RWPE1 (cell line): ENCODE measurements at regions not wholly inside any gene's neighbourhood (a gene's known extent, or its start where the extent isn't known, plus 50 kb on each side); places are given as distances from the start of the nearest gene placed in this dataset.

Experiments
- CTCF ChIA-PET: fragments of 350-600 bp; sonication (Branson Sonifier 250); formaldehyde crosslinking; extraction: SDS; loops from one replicate; lab custom pipeline; 2021; lab: Yijun Ruan, JAX
- POLR2A ChIA-PET: fragments of 400-600 bp; formaldehyde crosslinking; extraction: SDS; loops from one replicate; lab custom pipeline; 2020; ENCODE audit warnings: antibody characterized with exemption; ENCODE audit not compliant: low non-redundant PET; lab: Yijun Ruan, JAX
- DNase-seq: peaks from one replicate; pipeline ENCODE4 v3.0.0; 2012; ENCODE audit warnings: low spot score
- H3K27ac ChIP-seq: fragments of 450-650 bp; 2 replicates; pipeline ENCODE4 v1.5.1; 2017
- CTCF ChIP-seq: fragments of 450-650 bp; conservative IDR thresholded peaks from 2 replicates; pipeline ENCODE4 v1.5.1; 2017; ENCODE audit warnings: low read depth, mild to moderate bottlenecking

GRCh38 chr1:96983866-96984265 is 262.3 kb downstream of the PTBP2 start:
- ChIA-PET CTCF (no interaction called here), POLR2A (no interaction called here)
- no peak for TF ChIP-seq CTCF
- no peak overlapping the region for H3K27ac ChIP-seq
- no peak for DNase-seq

GRCh38 chr1:96987186-96987703 is 265.7 kb downstream of the PTBP2 start:
- POLR2A ChIA-PET: no interaction called here
- CTCF ChIA-PET: interaction anchor here (0.7 kb wide), 1 partner anchor 977 kb away, joined by 4 read pairs; no protein-coding TSS in a partner anchor
- DNase-seq: no peak
- H3K27ac ChIP-seq: no peak overlapping the region
- TF ChIP-seq CTCF: no peak

GRCh38 chr1:96989302-96989701 is 267.7 kb downstream of the PTBP2 start:
- no peak for DNase-seq
- no peak for TF ChIP-seq CTCF
- H3K27ac ChIP-seq: no peak overlapping the region
- CTCF ChIA-PET: no interaction called here
- POLR2A ChIA-PET: no interaction called here

- ChIA-PET CTCF (no interaction called here), POLR2A (no interaction called here)
- TF ChIP-seq CTCF: no peak
- DNase-seq: no peak
- no peak overlapping the region for H3K27ac ChIP-seq
These were observed 268.6 kb downstream of the PTBP2 start for GRCh38 chr1:96990136-96990535.

GRCh38 chr1:96991261-96991660 is 269.7 kb downstream of the PTBP2 start:
- CTCF ChIA-PET: no interaction called here
- no peak overlapping the region for H3K27ac ChIP-seq
- POLR2A ChIA-PET: no interaction called here
- no peak for DNase-seq
- no peak for TF ChIP-seq CTCF

GRCh38 chr1:96992871-96993270 is 271.3 kb downstream of the PTBP2 start:
- ChIA-PET POLR2A (no interaction called here), CTCF (no interaction called here)

More at GRCh38 chr1:96992871-96993270, 271.3 kb downstream of the PTBP2 start:
- TF ChIP-seq CTCF: no peak
- DNase-seq: no peak
- H3K27ac ChIP-seq: no peak overlapping the region
